Neuronal stem cell (in vitro differentiated cells): ENCODE measurements at regions not wholly inside any gene's neighbourhood (a gene's known extent, or its start where the extent isn't known, plus 50 kb on each side); places are given as distances from the start of the nearest gene placed in this dataset.

Experiments used
- DNase-seq: peaks from one replicate; pipeline ENCODE4 v3.0.0-alpha.2; 2013; ENCODE audit warnings: low spot score
- H2AFZ ChIP-seq: one replicate; pipeline ENCODE4 v1.6.1; 2013; ENCODE audit warnings: mild to moderate bottlenecking, low read length, inconsistent platforms
- H2AK5ac ChIP-seq: 2 replicates; pipeline ENCODE4 v1.6.1; 2013; ENCODE audit warnings: low read depth, mild to moderate bottlenecking, inconsistent platforms, low read length, moderate library complexity, mixed read lengths
- H2BK120ac ChIP-seq: 2 replicates; pipeline ENCODE4 v1.6.1; 2013; ENCODE audit warnings: low read depth, mild to moderate bottlenecking, inconsistent platforms, low read length, moderate library complexity, mixed read lengths
- H2BK12ac ChIP-seq: one replicate; pipeline ENCODE4 v1.6.1; 2013; ENCODE audit warnings: low read length, inconsistent platforms
- H2BK15ac ChIP-seq: 2 replicates; pipeline ENCODE4 v1.6.1; 2013; ENCODE audit warnings: mild to moderate bottlenecking, low read length, inconsistent platforms, mixed read lengths
- H2BK5ac ChIP-seq: one replicate; pipeline ENCODE4 v1.6.1; 2013; ENCODE audit warnings: inconsistent platforms, mild to moderate bottlenecking, low read length, moderate library complexity
- H3K14ac ChIP-seq: one replicate; pipeline ENCODE4 v1.6.1; 2013; ENCODE audit warnings: low read length, inconsistent platforms
- H3K18ac ChIP-seq: 2 replicates; pipeline ENCODE4 v1.6.1; 2013; ENCODE audit warnings: low read length, inconsistent platforms
- H3K23ac ChIP-seq: 2 replicates; pipeline ENCODE4 v1.6.1; 2013; ENCODE audit warnings: low read depth, mild to moderate bottlenecking, mixed read lengths, low read length, inconsistent platforms; ENCODE audit not compliant: poor library complexity
- H3K27ac ChIP-seq: replicated peaks from 3 replicates; pipeline ENCODE4 v1.5.1; 2013; ENCODE audit warnings: low read length, inconsistent platforms
- H3K27me3 ChIP-seq, 3 experiments: 2 replicates each; pipeline ENCODE4 v1.6.1; 2013; ENCODE audit warnings: low read length in 3 of 3, mild to moderate bottlenecking in 2 of 3, inconsistent platforms in 1 of 3, low read depth in 1 of 3, mixed read lengths in 1 of 3, moderate library complexity in 1 of 3; ENCODE audit not compliant: control insufficient read depth in 3 of 3, insufficient read depth in 3 of 3
- H3K36me3 ChIP-seq, 2 donors: replicated peaks in 1 of 2; 2 replicates each; pipeline ENCODE4 v1.6.1; 2013; ENCODE audit warnings: low read length in 2 of 2; ENCODE audit not compliant: control insufficient read depth in 2 of 2, insufficient read depth in 2 of 2
- H3K4ac ChIP-seq: 2 replicates; pipeline ENCODE4 v1.6.1; 2013; ENCODE audit warnings: inconsistent platforms, mild to moderate bottlenecking, low read length, moderate library complexity
- H3K4me1 ChIP-seq, 2 donors: 1 replicate in 1 of 2; 2 replicates in 1 of 2; pipeline ENCODE4 v1.6.1; 2013; ENCODE audit warnings: low read length in 2 of 2, low read depth in 1 of 2; ENCODE audit not compliant: control insufficient read depth in 2 of 2, insufficient read depth in 1 of 2
- H3K4me2 ChIP-seq: one replicate; pipeline ENCODE4 v1.6.1; 2013; ENCODE audit warnings: mild to moderate bottlenecking, low read length, inconsistent platforms; ENCODE audit not compliant: insufficient read depth, poor library complexity, severe bottlenecking
- H3K4me3 ChIP-seq, 2 donors: 2 replicates each; pipeline ENCODE4 v1.5.1; 2013; ENCODE audit warnings: low read length in 2 of 2, mild to moderate bottlenecking in 2 of 2, inconsistent platforms in 1 of 2, moderate library complexity in 1 of 2
- H3K79me1 ChIP-seq: one replicate; pipeline ENCODE4 v1.6.1; 2013; ENCODE audit warnings: low read depth, mild to moderate bottlenecking, inconsistent platforms, low read length, moderate library complexity
- H3K9ac ChIP-seq: one replicate; pipeline ENCODE4 v1.6.1; 2013; ENCODE audit warnings: mild to moderate bottlenecking, low read depth, low read length, inconsistent platforms; ENCODE audit not compliant: poor library complexity
- H3K9me3 ChIP-seq, 2 donors: replicated peaks in 1 of 2; 2 replicates each; pipeline versions ENCODE3 to v1.6.1; 2013; ENCODE audit warnings: low read length in 2 of 2, mild to moderate bottlenecking in 2 of 2, inconsistent platforms in 1 of 2, low read depth in 1 of 2, mixed read lengths in 1 of 2, moderate library complexity in 1 of 2; ENCODE audit not compliant: control insufficient read depth in 2 of 2, insufficient read depth in 1 of 2
- H4K8ac ChIP-seq: one replicate; pipeline ENCODE4 v1.6.1; 2013; ENCODE audit warnings: low read depth, mild to moderate bottlenecking, inconsistent platforms, low read length, moderate library complexity
- H4K91ac ChIP-seq: one replicate; pipeline ENCODE4 v1.6.1; 2013; ENCODE audit warnings: low read length, low read depth, mild to moderate bottlenecking, inconsistent platforms; ENCODE audit not compliant: poor library complexity
- WGBS, 2 donors: extraction: QIAGEN DNeasy Blood & Tissue Kit; methylation state at CpG; one replicate each; pipeline ENCODE4 v1.1.7; 2013; ENCODE audit warnings: missing lambda C conversion rate in 2 of 2, mixed read lengths in 1 of 2; ENCODE audit not compliant: insufficient read length in 2 of 2, insufficient replicate concordance in 1 of 2; ENCODE audit errors: extremely low coverage in 2 of 2; 5-methylcytosine and 5-hydroxymethylcytosine counted together

DNA sequence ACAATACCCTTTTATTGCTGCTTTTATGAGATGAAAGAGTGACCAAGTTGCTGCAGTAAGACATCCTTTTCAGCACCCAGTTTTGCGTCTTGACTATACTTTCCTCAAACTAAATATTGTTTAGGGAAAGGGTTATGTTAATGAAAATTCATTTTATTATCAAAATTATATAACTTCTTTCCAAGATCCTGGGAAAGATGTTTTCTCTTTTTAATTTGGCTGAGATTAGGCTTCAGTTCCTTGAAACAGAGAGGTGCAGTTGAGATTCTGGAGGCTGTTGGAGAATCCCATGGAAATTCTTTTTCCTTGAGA, 91.6 kb upstream of the KCNA3 start:
- Histone ChIP-seq H3K18ac (no peak overlapping the region), H2AFZ (no peak overlapping the region), H3K9me3 (peaks cover 0 to 1% of the 10 kb centered on the region in 2 donors), H2BK15ac (no peak overlapping the region), H3K23ac (no peak overlapping the region), H2BK5ac (no peak overlapping the region), H3K4me3 (no peak overlapping the region), H2AK5ac (no peak overlapping the region), H3K79me1 (no peaks in the 10 kb centered on the region), H3K27ac (no peak overlapping the region), H4K91ac (no peak overlapping the region), H3K4me2 (no peak overlapping the region), H2BK12ac (no peak overlapping the region), H3K9ac (no peak overlapping the region), H2BK120ac (no peak overlapping the region), H3K4ac (no peak overlapping the region), H3K27me3 (peaks cover 0 to 8% (median 0%) of the 10 kb centered on the region in 3 experiments), H4K8ac (no peak overlapping the region), H3K14ac (no peak overlapping the region), H3K36me3 (no peaks in the 10 kb centered on the region), H3K4me1 (no peaks in the 10 kb centered on the region)
- no CpG with 5 or more reads among the region's 1 CpG for WGBS, 2 donors
- no peak for DNase-seq

DNA sequence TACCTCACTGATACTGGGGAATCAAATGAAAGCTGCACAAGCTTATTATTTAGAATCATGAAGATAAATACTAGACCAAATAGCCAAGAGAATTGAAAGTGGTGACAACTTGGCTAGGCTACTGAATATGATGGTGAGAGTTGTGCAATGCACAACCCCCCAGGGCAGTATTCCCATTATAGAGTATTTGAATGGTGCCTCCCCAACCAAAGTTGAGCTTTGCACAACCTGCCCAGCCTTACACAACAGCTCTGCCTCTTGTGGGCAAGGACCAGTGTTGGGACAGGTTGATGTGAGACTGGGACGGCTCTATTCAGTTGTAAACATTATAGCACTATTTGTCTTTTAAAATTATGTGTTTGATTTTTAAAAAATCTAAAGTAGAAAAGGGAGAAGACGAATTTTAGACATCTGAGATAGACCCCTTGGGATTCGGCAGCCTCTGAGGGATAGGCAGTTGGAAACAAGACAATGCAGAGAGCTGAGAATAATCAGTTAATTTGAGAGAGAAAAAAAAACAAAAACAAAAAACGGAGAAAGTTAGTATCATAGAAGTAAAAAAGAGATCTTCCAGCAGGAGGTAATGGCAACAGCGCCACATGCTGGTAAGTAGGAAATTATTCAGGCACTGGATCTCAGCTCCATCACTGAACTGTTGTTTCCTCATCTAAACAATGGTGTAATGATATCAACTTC, 91.0 kb upstream of the KCNA3 start:
- H2AK5ac ChIP-seq, result no peak overlapping the region
- H3K27me3 ChIP-seq, result peaks cover 0 to 8% (median 0%) of the 10 kb centered on the region in 3 experiments
- H3K4me3 ChIP-seq, result no peak overlapping the region
- H3K36me3 ChIP-seq, result no peaks in the 10 kb centered on the region
- no peak overlapping the region for H3K14ac ChIP-seq
- H4K8ac ChIP-seq, result no peak overlapping the region
- no peak overlapping the region for H3K27ac ChIP-seq
- H3K9me3 ChIP-seq, result no peaks in the 10 kb centered on the region
- no peak overlapping the region for H3K4ac ChIP-seq
- no CpG with 5 or more reads among the region's 5 CpGs for whole genome bisulfite sequencing, 2 donors
- no peaks in the 10 kb centered on the region for H3K79me1 ChIP-seq
- H2BK12ac ChIP-seq, result no peak overlapping the region
- H3K4me1 ChIP-seq, result no peaks in the 10 kb centered on the region
- H2BK120ac ChIP-seq, result no peak overlapping the region
- H2BK5ac ChIP-seq, result no peak overlapping the region
- no peak overlapping the region for H2BK15ac ChIP-seq
- H3K4me2 ChIP-seq, result no peak overlapping the region
- no peak overlapping the region for H4K91ac ChIP-seq
- no peak overlapping the region for H3K18ac ChIP-seq
- no peak overlapping the region for H3K23ac ChIP-seq
- H2AFZ ChIP-seq, result no peak overlapping the region
- H3K9ac ChIP-seq, result no peak overlapping the region
- DNase-seq, result no peak

DNA sequence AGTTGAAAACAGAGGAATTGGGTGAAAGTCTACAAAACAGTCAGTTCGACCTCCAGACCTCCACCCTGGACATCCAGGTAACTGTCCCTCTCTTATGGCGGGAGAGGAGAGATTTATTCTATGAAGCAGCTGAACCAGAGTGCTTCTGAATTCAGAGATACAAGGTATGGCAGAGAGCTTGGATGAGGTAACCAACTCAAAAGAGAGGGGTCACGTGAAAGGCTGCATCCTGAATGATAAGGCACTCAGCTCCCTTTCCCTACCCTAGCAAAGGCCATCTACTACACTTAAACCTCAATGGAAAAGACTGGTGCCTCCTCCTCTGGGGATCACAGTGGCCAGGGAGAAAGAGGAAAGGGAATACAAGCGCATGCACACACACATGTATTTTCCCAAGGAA, 88.4 kb upstream of the KCNA3 start:
- H2BK5ac ChIP-seq, result no peak overlapping the region
- H2AFZ ChIP-seq, result no peak overlapping the region
- H3K79me1 ChIP-seq, result no peaks in the 10 kb centered on the region
- H3K9ac ChIP-seq, result no peak overlapping the region
- H3K23ac ChIP-seq, result no peak overlapping the region
- H3K14ac ChIP-seq, result no peak overlapping the region
- no peak overlapping the region for H3K4me3 ChIP-seq
- H3K27me3 ChIP-seq, result peaks cover 0 to 11% (median 0%) of the 10 kb centered on the region in 3 experiments
- H3K4ac ChIP-seq, result no peak overlapping the region
- no peak overlapping the region for H2AK5ac ChIP-seq
- H2BK15ac ChIP-seq, result no peak overlapping the region
- H3K27ac ChIP-seq, result no peak overlapping the region
- H4K91ac ChIP-seq, result no peak overlapping the region
- no peaks in the 10 kb centered on the region for H3K9me3 ChIP-seq
- H3K4me2 ChIP-seq, result no peak overlapping the region
- H2BK12ac ChIP-seq, result no peak overlapping the region
- no peak overlapping the region for H4K8ac ChIP-seq
- no CpG with 5 or more reads among the region's 4 CpGs for WGBS, 2 donors
- DNase-seq, result no peak
- no peaks in the 10 kb centered on the region for H3K36me3 ChIP-seq
- no peaks in the 10 kb centered on the region for H3K4me1 ChIP-seq
- H2BK120ac ChIP-seq, result no peak overlapping the region
- H3K18ac ChIP-seq, result no peak overlapping the region

DNA sequence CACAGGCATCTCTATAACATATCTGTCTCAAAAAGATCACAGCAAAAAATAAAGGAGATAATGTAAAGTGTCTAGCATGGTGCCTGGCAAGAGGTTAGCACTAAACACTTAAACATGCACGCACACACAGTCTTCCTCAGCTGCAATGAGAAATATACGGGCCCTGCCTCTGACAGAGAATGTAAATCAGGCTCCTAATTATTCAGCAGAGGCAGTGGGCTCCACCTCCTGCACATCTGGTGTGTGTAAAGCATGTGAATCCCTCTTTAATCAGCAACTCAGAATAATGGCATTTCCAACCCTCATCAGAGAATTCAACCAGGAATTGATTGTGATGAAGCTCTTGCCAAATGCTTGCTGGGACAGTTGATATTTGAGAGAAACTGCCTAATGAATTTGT, 85.6 kb upstream of the KCNA3 start:
- Histone ChIP-seq H3K27me3 (peaks cover 0 to 12% (median 0%) of the 10 kb centered on the region in 3 experiments), H3K4ac (no peak overlapping the region), H2AFZ (no peak overlapping the region), H3K18ac (no peak overlapping the region), H3K4me2 (no peak overlapping the region), H2BK15ac (no peak overlapping the region), H3K14ac (no peak overlapping the region), H2BK12ac (no peak overlapping the region), H3K4me3 (no peak overlapping the region), H3K4me1 (no peaks in the 10 kb centered on the region), H4K8ac (no peak overlapping the region), H3K79me1 (no peaks in the 10 kb centered on the region), H3K27ac (no peak overlapping the region), H3K9ac (no peak overlapping the region), H2BK120ac (no peak overlapping the region), H2BK5ac (no peak overlapping the region), H3K9me3 (no peaks in the 10 kb centered on the region), H3K23ac (no peak overlapping the region), H3K36me3 (no peaks in the 10 kb centered on the region), H4K91ac (no peak overlapping the region), H2AK5ac (no peak overlapping the region)
- no peak for DNase-seq
- no CpG with 5 or more reads among the region's 2 CpGs for WGBS, 2 donors
